ENCODE measurements at regions not wholly inside any gene's neighbourhood (a gene's known extent, or its start where the extent isn't known, plus 50 kb on each side); places are given as distances from the start of the nearest gene placed in this dataset.

- H3K27me3 Mint-ChIP-seq: peaks cover 29% of the 10 kb centered on the region
- CTCF ChIA-PET: interaction anchor here (0.7 to 3.4 kb wide), 4 partner anchors 19 to 1772 kb away, joined by 3 to 16 read pairs (median 6); no protein-coding TSS in a partner anchor
Measured at GRCh38 chr17:72538443-72538842, 417.6 kb downstream of the SOX9 start.

GRCh38 chr17:72538901-72539352 is 418.1 kb downstream of the SOX9 start:
- CTCF ChIA-PET: interaction anchor here (0.7 to 3.4 kb wide), 9 partner anchors 9 to 1899 kb away, joined by 3 to 16 read pairs (median 4); no protein-coding TSS in a partner anchor
- H3K27ac Mint-ChIP-seq: no peak overlapping the region
- H3K36me3 Mint-ChIP-seq (ENCODE audit: low read depth): no peaks in the 10 kb centered on the region
- POLR2A ChIA-PET: no interaction called here
- H3K27me3 Mint-ChIP-seq: peaks cover 31% of the 10 kb centered on the region
- intact Hi-C loops (cut with micrococcal nuclease): no loop called here
- ATAC-seq: no peak
- no peaks in the 10 kb centered on the region for H3K9me3 Mint-ChIP-seq
- no peak for TF ChIP-seq CTCF (IDR thresholded peaks at IDR 0.05)
- H3K4me3 Mint-ChIP-seq: no peak overlapping the region
- DNase-seq: no peak
- H3K4me1 Mint-ChIP-seq (ENCODE audit: low read depth): peaks cover 5% of the 10 kb centered on the region

More at GRCh38 chr17:72538443-72538842, 417.6 kb downstream of the SOX9 start:
- ATAC-seq (no peak), DNase-seq (no peak)
- Mint-ChIP-seq H3K9me3 (no peaks in the 10 kb centered on the region), H3K36me3 (ENCODE audit: low read depth) (no peaks in the 10 kb centered on the region), H3K4me1 (ENCODE audit: low read depth) (peaks cover 5% of the 10 kb centered on the region), H3K27ac (no peak overlapping the region), H3K4me3 (no peak overlapping the region)
- POLR2A ChIA-PET: no interaction called here
- TF ChIP-seq CTCF (IDR thresholded peaks at IDR 0.05): no peak
- intact Hi-C loops (cut with micrococcal nuclease): no loop called here

GRCh38 chr17:72539981-72540897 is 419.4 kb downstream of the SOX9 start:
- ATAC-seq (peak; percentile 82), DNase-seq (peak; percentile 54)
- Mint-ChIP-seq H3K36me3 (ENCODE audit: low read depth) (no peaks in the 10 kb centered on the region), H3K4me3 (no peak overlapping the region), H3K9me3 (no peaks in the 10 kb centered on the region), H3K27ac (no peak overlapping the region), H3K4me1 (ENCODE audit: low read depth) (peaks cover 5% of the 10 kb centered on the region), H3K27me3 (peaks cover 29% of the 10 kb centered on the region)
- peak; percentile 78 for TF ChIP-seq CTCF (IDR thresholded peaks at IDR 0.05)
- CTCF ChIA-PET: interaction anchor here (0.8 to 3.4 kb wide), 11 partner anchors 9 to 1900 kb away, joined by 3 to 16 read pairs (median 3); no protein-coding TSS in a partner anchor
- POLR2A ChIA-PET: interaction anchor here (0.7 kb wide), 1 partner anchor 275 kb away, joined by 3 read pairs; no protein-coding TSS in a partner anchor
- intact Hi-C loops (cut with micrococcal nuclease): loop anchor here (10.0 kb wide), 1 partner anchor 1905 kb away; no protein-coding TSS in a partner anchor

GRCh38 chr17:72542317-72542716 is 421.5 kb downstream of the SOX9 start:
- Mint-ChIP-seq H3K4me1 (ENCODE audit: low read depth) (peaks cover 5% of the 10 kb centered on the region), H3K4me3 (no peak overlapping the region), H3K36me3 (ENCODE audit: low read depth) (no peaks in the 10 kb centered on the region), H3K27ac (no peak overlapping the region), H3K27me3 (peaks cover 27% of the 10 kb centered on the region), H3K9me3 (no peaks in the 10 kb centered on the region)
- no peak for TF ChIP-seq CTCF (IDR thresholded peaks at IDR 0.05)
- ChIA-PET CTCF (no interaction called here), POLR2A (no interaction called here)
- no peak for DNase-seq
- ATAC-seq: no peak
- intact Hi-C loops (cut with micrococcal nuclease): loop anchor here (10.0 kb wide), 1 partner anchor 1908 kb away; no protein-coding TSS in a partner anchor

GRCh38 chr17:72545766-72546165 is 424.9 kb downstream of the SOX9 start:
- H3K27me3 Mint-ChIP-seq: peaks cover 14% of the 10 kb centered on the region
- H3K9me3 Mint-ChIP-seq: no peaks in the 10 kb centered on the region
- H3K36me3 Mint-ChIP-seq (ENCODE audit: low read depth): no peaks in the 10 kb centered on the region
- peaks cover under 1% of the 10 kb centered on the region for H3K4me1 Mint-ChIP-seq (ENCODE audit: low read depth)
- ATAC-seq (no peak), DNase-seq (no peak)
- no peak for TF ChIP-seq CTCF (IDR thresholded peaks at IDR 0.05)
- H3K27ac Mint-ChIP-seq: no peak overlapping the region
- intact Hi-C loops (cut with micrococcal nuclease): loop anchor here (10.0 kb wide), 1 partner anchor 1911 kb away; no protein-coding TSS in a partner anchor
- H3K4me3 Mint-ChIP-seq: no peak overlapping the region
- ChIA-PET POLR2A (no interaction called here), CTCF (no interaction called here)

Measured in activated CD8-positive, alpha-beta T cell treated with anti-CD3 and anti-CD28 coated beads for 36 hours (primary cell).